ENCODE measurements at regions not wholly inside any gene's neighbourhood (a gene's known extent, or its start where the extent isn't known, plus 50 kb on each side); places are given as distances from the start of the nearest gene placed in this dataset.
"Not testable (repeated sequence)": the region's sequence is repeated elsewhere in the genome, so short reads cannot be mapped to it uniquely, and the experiment has no call there.

DNA sequence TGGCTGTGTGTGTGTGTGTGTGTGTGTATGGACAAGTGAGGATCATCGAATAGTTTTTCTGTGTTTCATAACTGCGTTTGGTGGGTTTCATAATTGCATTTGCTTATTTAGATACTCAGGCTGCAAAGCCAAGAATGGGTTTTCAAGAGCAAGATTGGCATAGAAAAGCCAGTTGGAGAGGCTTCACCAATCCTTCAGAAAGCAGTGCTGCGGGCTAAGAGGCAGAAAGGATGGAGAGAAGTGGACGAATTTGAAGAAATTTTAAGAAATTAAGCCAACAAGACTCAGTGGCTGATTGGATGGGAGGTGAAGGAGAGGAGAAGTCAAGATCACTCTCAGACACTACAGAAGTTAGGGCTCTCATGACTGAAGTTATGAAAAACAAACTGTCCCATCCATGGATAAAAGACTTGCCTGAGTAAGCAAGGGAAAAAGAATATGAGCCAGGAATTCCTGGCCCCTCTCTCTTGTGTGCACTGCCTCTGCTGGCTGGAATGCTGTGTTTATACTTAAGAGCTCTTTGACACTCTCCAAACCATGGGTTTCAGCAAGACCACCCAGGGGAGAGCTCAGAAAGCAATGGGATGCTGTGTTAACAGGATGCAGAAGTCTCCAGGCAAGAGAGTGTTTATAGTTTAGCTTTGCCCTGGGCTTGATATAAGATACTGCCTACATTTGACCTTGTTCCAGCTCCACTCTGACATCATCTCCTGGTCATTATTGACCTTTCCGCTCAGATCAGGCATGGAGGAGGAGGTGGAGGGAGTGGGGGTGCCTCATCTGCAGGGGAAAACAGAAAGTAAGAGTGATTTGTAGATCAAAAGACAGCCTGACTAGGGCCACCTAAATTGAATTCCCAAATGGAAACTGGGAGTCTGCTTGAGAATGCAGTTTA lies 232.0 kb upstream of the PLXNA2 start:
- DNase-seq: no peak

DNA sequence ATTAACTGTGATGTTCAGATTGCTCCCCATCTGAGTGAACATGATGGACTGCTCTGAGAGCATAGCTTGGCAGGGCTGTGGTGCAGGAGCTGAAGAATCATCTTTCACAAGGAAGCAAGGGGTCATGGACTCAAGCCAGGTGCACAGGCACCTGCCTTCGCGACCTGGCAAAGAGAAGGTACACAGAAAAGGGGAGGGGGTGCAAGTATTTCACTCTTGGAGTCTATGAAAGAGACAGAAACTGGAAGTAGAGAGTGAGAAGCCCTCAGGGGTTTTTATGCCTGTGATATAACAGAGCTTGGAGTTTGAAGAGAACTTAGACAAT lies 232.6 kb upstream of the PLXNA2 start:
- DNase-seq: no peak

DNA sequence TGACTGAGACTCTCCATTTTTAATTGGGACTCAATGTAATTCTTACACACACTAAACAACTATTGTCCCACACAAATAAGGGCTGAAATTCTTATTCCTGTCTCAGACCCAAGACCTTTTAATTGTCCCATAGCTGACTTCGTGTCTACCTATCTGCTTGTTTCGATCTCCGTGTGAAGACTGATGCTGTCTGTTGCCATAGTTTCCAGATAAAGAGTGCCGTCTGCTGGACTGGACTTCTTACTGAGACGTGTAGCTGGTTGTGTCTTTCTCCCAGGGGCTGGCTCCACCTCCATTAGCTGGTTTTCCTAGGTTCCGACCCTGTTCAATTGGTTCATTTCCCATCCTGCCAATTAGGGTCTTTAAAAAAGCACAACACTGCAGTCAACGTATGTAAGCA lies 235.3 kb upstream of the PLXNA2 start:
- DNase-seq: no peak

DNA sequence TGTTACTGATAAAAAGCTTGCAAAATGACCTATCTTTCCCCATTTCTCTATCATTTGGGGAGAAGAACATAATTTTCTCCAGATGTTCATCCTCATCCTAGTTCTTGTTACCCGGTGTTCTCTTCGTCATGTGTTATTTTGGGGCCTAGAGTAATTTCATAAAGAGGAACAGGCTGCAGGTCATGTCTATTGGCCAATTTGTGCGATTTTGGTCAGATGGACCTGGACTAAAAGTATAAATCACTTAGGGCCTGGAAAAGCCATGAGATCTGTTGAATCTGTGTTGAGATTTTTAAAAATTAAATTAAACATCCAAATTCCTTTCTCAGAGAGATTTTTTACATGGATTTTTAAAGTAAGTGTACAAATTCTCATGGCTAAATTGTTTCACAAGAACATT lies 241.3 kb upstream of the PLXNA2 start:
- no peak for DNase-seq

DNA sequence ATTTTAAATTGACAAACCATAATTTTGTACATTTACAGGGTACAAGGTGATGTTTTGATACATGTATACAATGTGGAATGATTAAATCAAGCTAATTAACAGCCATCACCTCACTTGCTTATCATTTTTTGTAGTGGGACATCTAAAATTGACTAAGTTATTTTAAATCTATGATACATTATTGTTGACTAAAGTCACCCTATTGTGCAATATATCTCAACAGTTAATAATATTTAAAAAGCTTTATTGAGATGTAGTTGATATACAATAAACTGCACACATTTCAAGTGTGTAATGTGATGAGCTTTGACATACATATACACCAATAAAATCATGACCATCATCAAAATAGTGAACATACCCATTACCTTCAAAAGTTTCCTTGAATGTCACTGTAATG lies 242.5 kb upstream of the PLXNA2 start:
- DNase-seq: no peak

DNA sequence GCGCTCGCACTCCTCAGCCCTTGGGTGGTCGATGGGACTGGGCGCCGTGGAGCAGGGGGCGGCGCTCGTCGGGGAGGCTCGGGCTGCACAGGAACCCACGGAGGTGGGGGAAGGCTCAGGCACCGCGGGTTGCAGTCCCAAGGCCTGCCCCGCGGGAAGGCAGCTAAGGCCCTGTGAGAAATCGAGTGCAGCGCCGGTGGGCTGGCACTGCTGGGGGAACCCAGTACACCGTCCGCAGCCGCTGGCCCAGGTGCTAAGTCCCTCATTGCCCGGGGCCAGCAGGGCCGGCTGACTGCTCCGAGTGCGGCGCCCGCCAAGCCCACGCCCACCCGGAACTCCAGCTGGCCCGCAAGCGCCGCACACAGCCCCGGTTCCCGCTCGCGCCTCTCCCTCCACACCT lies 244.2 kb upstream of the PLXNA2 start:
- not testable (repeated sequence) for DNase-seq

DNA sequence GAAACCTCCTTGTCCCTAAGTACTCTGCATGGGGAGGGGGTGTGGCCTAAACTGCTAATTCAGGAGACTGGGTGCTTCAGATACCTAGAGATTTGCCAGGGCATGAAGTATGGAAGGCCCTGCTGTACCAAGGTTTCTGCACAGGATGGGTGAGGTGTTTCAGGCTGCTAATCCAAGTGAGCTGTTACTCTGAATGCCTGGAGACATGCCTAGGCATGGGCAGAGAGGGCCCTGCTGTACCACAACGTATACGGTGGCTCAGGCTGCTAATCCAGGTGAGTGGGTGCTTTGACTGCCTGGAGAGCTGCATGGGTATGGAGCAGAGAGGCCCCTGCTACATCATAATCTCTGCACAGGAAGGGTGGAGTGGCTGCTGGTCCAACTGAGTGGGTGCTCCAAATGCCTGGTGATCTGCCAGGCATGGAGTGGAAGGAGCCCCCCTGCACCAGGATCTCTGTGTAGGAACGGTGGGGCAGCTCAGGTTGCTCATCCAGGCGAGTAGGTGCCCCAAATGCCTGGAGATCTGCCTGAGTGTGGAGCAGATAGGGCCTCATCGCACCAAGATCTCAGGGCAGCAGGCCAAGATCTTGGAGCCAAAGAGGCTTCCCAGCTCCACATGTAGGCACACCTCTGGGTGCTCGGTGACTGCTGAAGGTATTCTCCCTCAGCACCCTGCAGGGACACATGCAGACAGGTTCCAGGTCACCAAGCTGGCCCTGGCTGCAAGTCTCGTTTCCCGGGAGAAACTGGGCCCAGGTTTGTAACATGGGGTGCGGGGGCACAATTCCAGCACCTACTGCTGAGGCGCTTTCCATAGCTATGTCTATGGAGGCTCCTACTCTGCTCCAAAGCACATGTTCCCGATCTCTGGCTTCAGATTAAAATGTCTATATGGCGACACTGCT lies 252.5 kb upstream of the PLXNA2 start:
- DNase-seq: no peak

DNA sequence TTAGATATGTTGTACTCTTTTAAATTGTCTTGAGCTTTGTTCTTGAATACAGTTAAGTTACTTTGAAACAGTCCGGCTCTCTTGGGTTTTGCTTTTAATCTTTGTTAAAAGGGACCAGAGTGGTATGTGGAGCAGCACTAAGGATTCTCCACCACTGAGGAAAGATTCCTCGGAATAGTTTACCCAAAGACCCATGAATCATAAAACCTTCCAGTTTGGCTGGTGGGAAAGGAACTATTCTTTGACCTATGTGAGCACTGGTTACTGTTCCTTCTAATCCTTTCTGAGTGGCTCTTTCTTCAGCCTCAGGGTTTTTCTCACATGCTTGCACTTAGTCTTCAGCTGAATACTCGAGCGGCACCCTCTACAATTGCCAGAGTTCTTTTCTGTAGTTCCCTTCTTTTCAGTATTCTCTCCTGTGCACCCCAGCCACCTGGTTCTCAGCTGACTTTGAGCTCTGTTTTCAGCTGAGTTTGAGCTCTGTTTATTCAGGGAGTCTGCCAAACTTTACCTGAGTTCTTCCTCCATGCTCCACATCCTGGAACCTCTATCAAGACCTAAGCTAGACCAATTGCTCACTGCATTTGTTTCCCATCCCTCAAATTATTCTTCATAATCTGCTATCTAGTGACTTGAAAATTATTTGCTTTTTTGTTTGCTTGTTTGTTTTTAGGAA lies 253.8 kb upstream of the PLXNA2 start:
- DNase-seq: no peak

DNA sequence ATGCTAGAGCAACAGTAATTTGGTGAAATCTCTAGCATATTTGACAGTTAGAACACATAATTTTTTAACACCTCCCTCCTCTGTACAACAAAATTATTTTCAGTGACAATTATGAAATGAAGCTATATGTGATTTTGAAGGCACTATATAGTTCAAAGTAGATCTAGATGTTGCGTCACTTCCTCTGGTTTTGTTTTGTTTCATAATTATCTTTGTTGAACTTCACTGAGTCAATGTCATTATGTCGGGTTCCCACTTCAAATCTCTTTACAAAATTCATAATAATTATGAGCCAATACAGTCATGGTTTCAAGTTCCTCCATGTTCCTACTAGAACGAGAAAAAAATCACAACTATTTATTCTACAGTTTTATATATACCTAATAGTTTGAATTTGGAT lies 254.8 kb upstream of the PLXNA2 start:
- DNase-seq: no peak

DNA sequence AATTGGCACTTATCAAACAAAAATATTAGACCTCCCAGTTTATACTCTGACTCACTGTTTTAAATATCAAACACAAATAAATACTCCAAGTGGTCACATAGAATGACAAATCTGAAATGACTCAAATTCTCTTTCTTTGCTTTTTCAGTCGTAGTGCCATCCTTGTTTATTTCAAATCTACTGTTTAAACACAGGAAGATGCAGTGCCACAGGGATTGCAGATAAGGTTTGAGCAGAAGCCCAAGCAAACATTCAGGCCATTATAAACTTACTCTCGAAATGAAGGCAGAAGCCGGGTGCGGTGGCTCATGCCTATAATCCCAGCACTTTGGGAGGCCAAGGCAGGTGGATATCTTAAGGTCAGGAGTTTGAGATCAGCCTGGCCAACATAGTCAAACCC lies 255.4 kb upstream of the PLXNA2 start:
- no peak for DNase-seq

DNA sequence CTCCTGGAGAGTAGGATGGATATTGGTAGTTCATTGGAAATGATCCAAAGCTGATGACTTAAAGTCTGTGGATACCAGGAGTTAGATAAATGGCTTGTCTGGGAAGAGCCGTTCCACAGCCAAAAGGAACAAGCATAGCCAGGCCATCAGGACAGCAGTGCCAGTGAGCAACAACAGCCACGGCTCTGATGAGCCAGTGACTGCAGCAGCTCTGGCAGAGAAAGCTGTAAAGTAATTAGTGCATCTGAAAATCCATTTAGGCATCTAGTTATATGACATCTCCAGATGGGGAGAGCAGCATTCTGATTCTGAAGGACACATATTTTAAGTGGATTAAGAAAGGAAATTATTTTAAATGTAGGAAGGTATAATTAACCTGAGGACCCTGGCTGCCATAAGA lies 256.2 kb upstream of the PLXNA2 start:
- no peak for DNase-seq

DNA sequence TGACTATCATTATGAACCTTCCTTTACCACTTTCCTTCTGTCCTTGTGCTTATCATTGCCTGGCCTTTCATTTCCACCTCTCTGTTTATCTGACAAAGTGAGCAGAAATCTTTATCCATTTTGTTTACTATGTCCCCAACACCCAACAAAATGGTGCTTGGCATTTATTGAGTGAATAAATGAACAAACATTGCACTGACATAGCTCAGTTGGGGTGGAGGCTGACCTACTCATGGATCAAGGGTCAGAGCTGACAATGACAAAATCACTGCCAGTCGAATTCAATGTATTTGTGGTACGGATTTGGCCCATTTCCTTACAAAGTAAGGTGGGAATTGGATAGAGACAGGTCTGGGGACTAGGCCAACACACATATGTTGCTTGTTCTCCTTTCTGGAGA lies 257.4 kb upstream of the PLXNA2 start:
- no peak for DNase-seq

DNA sequence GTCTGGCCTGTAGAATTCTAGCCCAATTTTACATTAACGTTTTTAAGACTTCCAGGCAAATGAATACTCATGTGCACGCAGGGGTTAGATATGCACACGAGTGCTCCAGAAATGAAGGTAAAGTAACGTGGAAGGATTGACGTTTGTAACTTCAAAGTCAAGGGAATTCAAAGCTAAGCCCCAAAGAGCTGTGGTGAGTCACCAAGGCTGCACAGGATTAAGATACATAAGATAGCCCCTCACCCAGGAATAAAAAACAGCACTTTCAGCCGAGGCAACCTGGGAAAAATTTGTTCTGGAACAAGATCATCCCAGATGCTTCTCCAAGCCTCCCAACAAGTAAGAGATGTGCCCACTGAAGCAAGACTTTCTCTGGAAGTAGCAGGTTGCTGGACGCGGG lies 259.6 kb upstream of the PLXNA2 start:
- DNase-seq: no peak

DNA sequence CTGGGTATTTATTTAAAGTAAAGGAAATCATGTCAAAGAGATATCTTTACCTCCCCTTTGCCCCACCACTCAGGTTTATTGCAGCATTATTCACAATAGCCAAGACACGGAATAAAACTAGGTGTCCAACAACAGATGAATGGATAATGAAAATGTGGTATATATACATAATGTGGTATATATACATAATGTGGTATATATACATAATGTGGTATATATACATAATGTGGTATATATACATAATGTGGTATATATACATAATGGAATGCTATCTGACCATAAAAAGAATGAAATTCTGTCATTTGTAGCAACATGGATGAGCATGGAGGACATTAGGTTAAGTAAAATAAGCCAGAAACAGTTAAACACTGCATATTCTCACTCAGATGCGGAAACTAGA lies 262.6 kb upstream of the PLXNA2 start:
- no peak for DNase-seq

DNA sequence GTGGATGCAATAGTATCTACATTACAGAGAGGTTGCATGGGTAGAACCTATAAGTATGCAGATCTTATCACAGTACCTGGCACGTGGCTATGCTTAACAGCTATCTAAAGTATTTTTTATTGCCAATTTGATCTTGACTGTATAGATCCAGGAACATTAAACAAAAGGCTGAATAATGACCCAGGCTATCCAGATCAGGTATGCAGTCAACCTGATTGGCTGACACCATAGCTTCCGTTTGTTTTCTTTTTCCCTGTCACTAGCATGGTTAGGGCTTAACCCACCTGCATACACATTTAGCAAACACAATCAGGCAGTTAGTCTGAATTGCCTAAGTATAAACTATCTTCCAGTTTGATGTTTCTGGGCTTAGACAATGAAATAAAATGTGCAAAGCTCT lies 264.9 kb upstream of the PLXNA2 start:
- no peak for DNase-seq

DNA sequence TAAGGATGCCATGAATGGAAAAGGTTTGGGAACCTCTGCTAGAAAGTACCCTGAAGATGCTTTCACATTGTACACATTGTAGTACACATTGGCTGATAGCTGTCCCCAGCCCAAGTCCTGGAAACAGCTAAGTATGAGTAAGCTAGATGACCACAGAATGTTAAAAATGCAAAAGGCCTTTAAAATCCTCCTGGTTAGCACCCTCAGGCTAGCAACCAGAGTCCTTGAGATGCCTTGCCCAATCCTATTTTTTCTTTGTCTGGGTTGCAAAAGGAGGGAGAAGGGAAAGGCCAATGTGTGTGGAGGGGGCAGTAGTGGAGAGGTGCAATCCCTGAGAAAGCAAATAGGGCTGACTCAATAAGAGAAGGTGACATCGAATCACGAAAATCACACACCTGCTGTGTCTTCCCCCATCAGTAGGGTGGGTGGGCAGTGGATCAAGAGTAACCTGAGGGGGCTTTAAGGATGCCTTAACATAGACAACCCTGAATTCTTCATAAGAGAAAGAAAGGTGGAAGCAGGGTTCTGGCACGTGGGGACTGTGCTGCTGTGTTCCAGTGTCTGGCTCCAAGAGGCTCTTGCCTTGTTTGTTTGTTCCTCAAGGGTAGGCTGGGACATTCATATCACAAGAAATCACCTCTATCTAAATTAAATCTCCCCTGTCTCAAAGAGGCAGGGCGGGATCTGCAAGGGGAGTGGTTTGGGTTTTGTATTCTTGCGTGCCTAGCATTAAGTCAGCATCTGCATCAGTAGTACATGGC lies 266.2 kb upstream of the PLXNA2 start:
- DNase-seq: no peak

DNA sequence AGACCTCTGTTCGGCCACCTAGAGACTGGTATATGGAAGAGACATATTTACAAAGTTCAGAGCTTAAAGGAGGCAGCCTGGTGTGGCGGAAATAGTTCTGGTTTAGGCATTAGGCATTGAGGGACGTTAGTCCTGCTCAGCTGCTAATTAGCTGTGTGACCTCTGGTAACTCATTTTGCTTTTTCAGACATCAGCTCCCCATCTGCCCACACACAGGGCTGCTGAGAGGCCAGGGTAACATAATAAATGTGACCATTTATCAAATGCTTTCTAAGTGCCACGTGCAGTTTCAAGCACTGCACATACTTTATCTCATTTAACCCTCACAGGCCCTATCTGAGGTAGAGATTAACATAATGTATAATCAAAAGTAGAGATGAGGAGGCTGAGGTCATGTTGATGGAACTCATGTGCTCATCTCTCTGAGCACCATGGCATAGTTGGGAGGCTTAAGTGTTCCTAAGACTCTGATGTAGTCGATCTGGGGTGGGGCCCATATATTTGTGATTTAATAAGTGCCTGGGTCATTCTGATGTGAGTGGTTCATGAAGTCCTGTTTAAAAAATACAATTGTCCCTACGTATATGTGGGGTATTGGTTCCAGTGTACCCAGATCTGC lies 267.2 kb upstream of the PLXNA2 start:
- DNase-seq: no peak

DNA sequence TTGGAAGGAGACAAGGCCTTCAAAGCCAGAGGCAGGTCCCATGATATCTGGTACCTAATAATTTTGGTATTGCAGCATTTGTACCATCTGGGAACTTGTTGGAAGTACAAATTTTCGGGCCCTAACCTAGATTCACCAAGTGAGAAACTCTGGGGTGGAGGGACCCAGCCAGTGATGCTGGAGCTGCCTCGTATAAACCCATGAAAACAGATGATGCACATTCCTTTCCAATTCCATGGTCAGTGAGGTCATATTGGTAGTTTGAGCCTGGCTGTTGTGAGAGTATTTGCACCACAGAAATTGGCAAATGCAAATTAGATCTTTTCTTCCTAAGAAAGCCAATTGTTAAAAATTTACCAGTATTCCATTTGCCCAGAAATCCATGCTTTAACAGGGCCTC lies 269.6 kb upstream of the PLXNA2 start:
- DNase-seq: no peak

DNA sequence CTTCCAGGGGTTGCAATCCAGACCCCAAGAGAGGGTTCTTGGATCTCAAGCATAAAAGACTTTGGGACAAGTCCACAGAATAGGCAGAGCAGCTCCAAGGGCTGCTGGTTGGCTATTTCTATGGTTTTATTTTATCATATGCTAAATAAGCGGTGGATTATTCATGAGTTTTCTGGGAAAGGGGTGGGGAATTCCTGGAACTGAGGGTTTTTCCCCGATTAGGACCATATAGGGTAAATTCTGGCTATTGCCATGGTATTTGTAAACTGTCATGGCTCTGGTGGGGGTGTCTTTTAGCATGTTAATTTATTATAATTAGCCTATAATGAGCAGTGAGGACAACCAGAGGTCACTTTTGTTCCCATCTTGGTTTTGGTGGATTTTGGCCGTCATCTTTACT lies 270.9 kb upstream of the PLXNA2 start:
- DNase-seq: no peak

DNA sequence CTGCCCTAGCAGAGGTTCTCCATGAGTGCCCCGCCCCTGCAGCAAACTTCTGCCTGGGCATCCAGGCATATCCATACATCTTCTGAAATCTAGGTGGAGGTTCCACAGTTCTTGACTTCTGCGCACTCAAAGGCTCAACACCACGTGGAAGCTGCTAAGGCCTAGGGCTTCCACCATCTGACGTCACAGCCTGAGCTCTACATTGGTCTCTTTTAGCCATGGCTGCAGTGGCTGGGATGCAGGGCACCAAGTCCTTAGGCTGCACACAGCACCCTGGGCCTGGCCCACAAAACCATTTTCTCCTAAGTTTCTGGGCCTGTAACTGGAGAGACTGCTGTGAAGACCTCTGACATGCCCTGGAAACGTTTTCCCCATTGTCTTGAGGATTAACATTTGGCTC lies 272.6 kb upstream of the PLXNA2 start:
- no peak for DNase-seq

DNA sequence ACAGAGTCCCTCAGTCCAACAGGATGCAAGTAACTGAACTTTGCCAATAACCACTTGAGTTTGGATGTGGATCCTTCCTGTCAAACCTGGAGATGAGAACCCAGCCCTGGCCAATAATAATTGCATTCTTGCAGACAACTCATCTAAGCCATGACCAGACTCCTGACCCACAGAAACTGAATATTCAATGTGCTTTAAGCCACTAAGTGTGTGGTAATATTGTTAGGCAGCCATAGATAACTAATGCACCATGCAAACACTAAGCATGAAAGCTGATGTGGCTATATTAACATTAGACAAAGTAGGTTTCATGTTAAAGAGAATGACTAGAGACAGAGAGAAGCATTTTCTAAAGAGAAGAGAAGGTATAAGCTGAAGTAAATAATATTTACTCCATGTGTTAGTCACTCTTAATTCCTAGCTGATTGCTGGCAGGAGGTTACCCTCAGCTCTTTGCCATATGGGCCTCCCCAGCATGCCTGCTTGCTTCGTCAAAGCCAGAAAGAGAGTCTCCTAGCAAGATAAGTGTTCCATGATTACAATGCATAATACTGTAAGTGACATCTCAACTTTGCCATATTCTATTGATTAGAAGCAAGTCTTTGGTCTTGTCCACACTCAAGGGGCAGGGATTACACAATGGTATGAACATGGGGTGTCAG lies 276.4 kb upstream of the PLXNA2 start:
- DNase-seq: no peak

DNA sequence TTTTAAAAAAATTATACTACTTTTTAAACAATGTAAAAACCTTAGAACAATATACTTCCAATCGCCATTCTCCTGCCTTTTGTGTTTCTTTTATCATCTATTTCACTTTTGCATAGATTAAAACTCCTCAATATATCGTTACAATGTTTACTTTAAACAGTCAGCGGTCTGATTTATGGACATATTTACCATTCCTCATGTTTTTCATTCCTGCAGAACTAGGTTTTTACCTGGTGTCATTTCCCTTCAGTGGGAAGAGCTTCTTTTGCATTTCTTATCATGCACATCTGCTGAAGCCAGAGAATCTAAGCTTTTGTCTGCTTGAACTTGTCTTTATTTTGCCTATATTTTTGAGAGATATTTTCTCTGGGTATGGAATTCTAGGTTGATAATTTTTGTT lies 277.4 kb upstream of the PLXNA2 start:
- DNase-seq: no peak
